HG03575 (cell line): ENCODE measurements at regions not wholly inside any gene's neighbourhood (a gene's known extent, or its start where the extent isn't known, plus 50 kb on each side); places are given as distances from the start of the nearest gene placed in this dataset.
"Not testable (repeated sequence)": the region's sequence is repeated elsewhere in the genome, so short reads cannot be mapped to it uniquely, and the experiment has no call there.

ENCODE experiments used
- ATAC-seq: cut with Tn5 transposase; IDR thresholded peaks from one replicate; pipeline ENCODE4 v1.9.1; 2021; ENCODE audit not compliant: unreplicated experiment, insufficient number of reproducible peaks, low FRiP score; ENCODE audit errors: extremely low read depth

DNA sequence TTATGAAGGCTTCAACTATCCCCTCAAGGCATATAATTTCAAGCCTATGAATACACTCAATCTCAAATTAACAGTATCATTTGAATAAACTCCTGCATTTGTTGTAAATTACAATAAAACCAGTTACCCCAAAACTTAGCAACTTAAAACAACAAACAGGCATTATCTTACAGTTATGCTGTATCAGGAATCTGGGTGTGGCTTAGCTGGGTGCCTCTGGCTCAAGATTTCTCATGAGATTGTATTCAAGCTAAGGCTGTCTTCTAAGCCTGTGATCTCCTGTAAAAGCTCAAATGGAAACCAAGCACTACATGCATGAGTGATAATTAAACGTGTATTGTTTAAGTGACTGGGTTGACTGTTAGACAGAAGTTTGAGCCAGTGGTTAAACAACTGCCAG, 341.0 kb upstream of the PHF14 start:
- ATAC-seq: no peak

DNA sequence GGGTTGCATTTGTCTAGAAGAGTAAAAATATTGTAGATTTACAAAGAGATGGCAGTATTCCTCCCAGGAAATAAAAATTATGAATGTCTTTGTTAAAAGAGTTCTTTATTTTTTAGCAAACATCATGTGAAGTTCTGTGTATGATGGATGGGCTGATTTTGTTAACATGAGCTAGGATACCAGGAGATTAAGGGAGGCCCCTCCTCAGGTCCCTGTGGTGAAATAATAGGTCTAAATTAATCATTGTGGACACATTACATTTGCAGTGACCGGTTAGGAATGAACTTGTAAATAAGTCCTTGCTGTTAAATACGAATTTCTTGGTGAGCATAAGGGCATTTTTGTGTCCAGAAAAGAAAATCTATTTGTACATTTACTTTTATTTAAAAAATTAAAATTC, 339.4 kb upstream of the PHF14 start:
- no peak for ATAC-seq

DNA sequence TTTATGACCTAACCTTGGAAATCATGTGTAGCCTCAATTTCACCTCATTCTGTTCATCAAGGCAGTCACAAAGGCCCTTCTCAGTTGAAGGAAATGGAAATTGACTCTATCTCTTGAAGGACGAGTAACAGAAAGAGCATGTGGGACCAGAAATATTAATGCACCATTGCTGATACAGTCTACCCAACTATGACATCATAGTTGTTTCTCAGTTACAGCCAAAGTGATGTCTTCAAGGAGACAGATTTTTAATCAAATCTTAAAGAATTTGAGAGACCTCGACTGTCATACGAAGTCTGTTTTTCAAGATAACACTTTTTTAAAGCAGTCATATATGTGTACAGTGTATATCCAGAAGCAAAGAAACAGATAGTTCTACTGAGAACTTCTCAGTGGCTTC, 335.7 kb upstream of the PHF14 start:
- ATAC-seq: no peak

DNA sequence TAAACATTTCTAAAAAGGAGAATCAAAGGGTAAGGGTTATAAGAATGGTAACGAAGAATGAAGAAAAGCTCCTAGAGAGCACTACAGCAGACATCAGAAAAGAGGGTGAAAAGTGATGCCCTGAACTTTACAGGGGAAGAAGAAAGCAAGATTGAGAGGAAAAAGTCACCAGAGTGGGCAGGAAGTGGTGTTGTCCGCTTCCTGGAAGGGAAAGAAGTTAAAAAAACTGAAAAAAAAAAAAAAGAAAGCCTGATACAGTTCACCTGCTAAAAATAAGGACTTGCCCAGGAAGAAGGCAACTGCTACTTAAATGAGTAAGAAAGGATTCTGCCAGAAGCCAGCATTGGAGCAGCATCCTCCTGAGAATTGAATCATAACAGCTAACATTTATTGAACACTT, 330.1 kb upstream of the PHF14 start:
- no peak for ATAC-seq

DNA sequence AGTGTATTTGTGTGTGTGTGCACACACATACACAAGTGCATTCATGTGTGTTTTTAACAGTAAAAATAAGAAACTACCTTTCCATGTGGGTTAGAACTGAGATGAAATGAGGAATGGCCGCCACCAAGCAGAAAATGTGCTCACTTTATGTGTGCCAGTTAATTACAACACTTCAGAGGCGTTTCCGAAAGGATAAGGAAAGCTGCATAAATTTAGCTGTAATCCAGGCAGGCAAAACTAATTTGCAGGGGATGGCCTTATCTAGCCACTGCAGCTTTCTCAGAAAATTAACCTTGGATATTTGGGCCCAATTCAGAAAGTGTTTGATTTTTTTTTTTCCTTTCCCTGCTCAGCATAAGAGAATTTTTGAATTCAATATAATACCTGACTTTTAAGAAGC, 328.8 kb upstream of the PHF14 start:
- ATAC-seq: no peak

DNA sequence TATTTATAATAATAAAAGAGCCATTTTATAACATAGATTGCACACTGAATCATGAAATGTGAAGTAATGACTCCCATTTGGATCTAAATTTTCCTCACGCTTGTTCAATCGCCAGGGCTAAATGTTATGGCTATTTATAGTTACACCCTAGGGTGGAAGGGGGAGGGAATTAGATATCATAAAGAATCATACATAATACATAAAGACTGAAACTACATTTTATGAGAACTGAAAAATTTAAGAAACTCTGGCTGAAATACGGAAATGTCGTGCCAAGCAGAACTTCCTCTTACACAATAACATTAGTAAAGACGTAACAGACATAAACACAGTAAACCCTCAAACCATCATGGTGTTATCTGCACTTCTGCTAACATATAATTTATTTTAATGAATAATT, 327.5 kb upstream of the PHF14 start:
- no peak for ATAC-seq

DNA sequence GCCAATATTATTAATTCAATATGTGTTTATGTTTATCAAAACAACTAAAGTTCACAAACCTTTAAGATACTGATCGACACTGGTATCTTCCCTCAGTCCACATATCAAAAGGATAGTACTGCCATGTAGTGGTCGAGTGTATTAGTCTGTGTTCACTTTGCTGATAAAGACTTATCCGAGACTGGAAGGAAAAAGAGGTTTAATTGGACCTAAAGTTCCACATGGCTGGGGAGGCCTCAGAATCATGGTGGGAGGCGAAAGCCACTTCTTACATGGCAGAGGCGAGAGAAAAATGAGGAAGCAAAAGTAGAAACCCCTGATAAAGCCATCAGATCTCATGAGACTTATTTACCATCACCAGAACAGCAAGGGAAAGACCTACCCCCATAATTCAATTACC, 325.4 kb upstream of the PHF14 start:
- ATAC-seq: no peak

DNA sequence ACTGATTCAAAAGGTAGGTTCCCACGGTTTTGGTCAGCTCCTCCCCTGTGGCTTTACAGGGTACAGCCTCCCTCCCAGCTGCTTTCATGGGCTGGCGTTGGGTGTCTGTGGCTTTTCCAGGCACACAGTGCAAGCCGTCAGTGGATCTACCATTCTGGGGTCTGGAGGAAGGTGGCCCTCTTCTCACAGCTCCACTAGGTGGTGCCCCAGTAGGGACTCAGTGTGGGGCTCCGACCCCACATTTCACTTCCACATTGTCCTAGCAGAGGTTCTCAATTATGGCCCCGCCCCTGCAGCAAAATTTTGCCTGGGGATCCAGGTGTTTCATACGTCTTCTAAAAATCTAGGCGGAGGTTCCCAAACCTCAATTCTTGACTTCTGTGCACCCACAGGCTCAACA, 324.6 kb upstream of the PHF14 start:
- ATAC-seq: not testable (repeated sequence)

DNA sequence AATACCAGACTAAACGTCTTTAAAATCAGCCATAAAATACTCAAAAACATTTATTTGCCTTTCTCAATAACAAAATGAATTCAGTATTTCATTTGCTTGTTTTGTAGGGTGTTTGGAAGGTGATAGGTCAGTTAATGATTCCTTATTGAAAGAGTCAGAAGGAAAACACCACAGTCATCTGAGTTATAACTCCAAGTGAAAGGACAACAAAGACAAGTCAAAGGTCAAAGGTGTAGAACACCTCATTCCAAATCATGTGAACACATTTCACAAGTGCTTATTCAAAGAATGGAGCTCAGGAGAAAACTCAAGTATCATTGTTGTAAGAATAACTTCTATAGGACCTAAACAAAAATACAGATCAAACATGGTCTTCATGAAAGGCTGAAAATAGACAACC, 318.6 kb upstream of the PHF14 start:
- ATAC-seq: no peak

DNA sequence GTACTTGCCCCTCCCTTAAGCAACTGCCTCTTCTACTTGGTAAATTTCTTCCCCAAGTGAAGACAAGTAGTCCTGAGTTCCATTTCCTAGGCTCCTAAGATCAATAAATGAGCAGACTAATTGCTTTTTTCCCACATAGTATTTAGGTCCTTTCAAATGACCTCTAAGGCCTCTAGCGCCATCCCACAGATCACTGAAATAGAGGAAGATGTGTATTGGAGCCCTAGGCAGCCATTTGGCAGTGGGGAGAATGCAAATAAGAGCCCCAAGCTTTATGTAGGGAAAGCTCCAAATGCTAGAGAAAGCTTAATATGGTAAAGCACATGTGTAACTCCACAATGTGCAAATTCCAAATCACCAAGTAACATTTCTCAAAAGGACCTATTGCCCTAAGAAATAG, 316.5 kb upstream of the PHF14 start:
- ATAC-seq: no peak

DNA sequence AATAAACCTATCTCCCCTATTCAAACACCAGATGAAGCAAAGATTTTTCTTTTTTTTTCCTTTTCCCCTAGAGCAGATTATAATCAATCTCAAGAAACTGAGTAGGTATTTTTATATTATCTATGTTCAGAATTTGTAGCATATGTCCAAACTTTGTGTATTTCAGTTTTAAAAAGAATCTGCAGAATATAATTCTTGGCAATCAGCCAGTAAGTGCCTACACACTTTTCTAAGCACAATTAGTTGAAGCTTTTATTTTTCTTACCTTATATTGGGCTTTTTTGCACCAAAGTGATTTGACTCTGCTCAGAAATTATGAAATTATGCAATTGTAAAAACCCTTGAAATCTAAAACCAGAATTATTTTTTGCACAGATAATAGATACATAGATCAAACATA, 315.8 kb upstream of the PHF14 start:
- no peak for ATAC-seq

DNA sequence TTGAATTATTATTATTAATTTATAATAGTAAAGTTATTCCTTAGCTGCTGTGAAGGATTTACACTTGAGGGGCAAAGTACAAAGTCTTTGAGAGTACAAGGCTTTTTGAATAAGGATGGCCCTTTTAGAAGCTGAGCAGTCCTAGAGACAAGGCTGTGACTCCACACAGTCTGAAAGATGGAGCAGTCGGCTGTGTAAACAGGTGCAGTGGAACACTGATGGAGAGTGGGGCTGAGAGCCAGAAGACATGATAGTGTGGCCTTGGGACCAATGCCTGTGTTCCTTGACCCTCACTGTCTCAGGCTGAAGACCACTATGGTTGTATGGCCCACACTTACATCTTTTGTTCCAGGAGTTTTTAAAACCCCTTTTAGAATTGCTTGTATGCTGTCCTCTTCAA, 311.2 kb upstream of the PHF14 start:
- ATAC-seq: no peak

DNA sequence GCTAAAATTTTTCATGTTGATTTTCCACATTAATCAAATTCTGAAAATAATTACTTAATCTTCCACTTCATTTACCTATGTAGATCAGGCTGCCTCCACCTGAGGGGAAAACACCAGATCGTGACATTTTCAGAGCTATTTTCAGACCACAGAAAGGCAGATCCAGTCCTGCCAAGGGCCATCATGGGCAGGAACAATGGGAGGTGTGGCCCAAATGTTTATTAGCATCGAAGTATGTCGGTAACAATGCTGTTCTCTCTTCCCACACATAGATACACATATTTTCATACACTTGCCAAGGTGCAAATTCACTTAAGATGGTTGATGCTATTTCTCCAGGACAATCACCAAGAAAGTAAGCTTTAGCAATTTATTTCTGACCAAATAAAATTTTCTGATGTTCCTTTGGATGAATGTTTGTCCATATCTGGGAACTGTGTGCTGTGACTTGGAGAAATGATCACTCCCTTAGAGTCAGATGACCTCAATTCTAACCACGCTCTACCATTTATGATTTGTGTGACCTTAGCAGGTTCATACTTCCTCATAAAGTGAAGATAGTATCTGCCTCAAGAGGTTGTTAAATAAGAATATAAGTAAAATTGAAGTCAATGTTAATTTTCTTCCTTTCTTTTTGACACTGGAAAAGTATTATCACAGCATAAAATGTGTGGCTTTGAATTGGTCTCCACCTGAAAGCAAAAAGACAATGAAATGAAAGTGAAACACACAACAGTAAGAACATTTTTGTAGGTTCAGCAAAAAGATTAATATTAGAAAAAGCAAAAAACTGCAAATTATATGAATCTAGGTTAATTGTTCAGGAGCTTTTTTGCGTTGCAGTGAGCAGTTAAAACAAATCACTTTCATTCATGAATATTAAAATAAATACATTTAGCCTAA, 310.4 kb upstream of the PHF14 start:
- ATAC-seq: no peak

DNA sequence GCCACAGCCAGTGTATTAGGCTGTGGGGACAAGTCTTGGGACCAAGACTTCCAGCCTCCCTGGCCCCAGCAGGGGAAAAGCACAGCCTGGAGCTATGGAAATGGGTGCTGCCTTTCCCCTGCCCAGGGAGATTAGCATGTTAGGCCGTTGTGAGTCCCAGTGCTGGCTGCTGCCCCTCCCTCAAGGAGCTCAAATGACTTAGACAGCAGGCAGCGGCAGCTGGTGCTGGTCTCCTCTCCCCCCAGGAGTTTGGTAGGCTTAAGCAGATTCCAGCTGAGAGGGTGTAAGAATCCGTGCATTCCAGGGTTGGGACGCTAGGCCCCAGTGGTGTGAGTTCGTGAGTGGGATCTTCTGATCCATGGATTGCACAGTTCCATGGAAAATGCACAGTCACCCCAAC, 301.5 kb upstream of the PHF14 start:
- ATAC-seq: no peak

DNA sequence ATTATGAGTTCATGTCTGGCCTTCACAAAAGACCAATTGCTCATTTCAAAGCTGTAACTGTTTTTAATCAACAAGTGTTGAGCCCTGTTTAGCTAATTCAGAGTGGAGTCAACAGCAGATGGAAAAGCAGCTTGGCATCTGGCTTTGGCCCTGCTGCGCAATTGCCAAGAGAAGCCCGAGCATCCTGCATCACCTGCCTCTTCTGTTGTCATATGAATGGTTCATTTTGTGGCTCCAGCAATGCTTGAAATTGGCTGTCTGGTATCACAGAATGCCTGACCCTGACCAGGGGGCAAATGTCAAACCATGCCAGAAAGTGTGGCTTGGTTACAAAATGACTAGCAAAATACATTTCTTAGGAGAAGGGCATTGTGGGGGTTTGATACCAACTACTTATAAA, 296.5 kb upstream of the PHF14 start:
- ATAC-seq: no peak

DNA sequence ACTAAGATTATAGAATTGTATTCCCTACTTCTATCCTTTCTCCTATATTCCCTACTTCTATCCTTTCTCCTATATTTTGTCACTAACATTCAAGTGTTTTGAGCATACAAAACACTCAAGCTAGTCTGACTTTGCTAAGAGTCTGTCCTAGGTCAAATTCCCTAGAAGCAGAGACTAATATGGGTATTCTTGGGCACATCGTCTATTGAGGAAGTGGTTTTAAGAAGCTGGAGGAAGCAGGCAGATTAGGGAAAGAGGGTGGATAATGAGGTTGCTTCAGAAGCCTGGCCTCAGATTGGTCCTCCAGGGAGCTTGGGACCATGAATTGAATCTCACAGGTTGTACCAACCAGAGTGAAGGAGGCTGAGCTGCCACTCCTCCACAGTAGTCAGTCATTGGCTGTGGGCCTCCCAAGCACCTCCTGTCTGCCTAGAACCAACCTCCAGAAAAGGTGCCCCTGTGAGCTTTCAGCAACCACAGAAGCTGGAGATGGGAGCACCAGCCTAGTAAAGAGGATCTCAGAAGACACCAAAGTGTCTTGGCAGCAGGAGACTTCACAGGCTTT, 295.9 kb upstream of the PHF14 start:
- no peak for ATAC-seq

DNA sequence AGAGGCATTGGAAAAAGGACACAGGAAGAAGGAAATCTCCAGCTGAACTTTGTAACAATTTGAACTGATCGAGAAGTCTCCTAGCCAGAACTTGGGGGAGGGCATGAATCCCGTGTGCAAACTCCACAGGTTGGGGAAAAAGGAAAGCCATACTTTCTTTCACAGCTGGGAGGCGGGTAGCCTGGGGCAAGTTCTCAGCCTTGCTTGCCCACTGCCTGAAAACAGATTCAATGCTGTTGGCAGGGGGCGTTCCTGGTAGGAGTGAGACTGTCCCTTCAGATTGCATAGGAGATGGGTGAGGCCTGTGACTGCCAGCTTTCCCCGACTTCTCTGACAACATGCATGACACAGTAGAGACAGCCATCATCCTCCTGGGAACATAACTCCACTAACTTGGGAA, 289.1 kb upstream of the PHF14 start:
- no peak for ATAC-seq

DNA sequence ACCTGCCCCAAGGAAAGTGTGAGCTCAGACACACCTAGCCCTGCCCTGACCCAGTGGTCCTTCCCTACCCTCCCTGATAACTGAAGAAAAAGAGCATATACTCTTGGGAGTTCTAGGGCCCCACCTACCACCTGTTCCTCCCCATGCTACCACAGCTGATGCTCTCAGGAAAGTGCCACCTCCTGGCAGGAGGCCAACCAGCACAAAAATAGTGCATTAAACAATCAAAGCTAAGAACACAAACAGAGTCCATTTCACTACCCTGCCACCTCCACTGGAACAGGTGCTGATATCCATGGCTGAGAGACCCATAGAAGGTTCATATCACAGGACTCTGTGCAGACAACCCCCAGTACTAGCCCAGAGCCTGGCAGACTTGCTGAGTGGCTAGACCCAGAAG, 288.6 kb upstream of the PHF14 start:
- ATAC-seq: no peak

DNA sequence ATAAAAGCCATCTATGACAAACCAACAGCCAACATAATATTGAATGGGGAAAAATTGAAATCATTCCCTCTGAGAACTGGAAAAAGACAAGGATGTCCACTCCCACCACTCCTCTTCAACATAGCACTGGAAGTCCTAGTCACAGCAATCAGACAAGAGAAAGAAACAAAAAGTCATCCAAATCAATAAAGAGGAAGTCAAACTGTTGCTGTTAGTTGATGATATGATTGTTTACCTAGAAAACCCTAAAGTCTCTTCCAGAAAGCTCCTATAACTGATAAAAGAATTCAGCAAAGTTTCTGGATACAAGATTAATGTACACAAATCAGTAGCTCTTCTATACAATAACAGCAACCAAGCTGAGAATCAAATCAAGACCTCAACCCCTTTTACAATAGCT, 285.1 kb upstream of the PHF14 start:
- no peak for ATAC-seq

DNA sequence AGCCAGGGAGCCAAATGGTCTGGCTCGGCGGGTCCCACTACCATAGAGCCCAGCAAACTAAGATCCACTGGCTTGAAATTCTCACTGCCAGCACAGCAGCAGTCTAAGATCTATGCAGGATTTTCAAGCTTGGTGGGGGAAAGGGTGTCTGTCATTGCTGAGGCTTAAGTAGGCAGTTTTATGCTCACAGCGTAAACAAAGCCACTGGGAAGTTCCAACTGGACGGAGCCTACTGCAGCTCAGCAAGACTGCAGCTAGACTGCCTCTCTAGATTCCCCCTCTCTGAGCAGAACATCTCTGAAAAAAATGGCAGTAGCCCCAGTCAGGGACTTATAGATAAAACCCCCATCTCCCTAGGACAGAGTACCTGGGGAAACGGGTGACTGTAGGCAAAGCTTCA, 277.6 kb upstream of the PHF14 start:
- no peak for ATAC-seq

DNA sequence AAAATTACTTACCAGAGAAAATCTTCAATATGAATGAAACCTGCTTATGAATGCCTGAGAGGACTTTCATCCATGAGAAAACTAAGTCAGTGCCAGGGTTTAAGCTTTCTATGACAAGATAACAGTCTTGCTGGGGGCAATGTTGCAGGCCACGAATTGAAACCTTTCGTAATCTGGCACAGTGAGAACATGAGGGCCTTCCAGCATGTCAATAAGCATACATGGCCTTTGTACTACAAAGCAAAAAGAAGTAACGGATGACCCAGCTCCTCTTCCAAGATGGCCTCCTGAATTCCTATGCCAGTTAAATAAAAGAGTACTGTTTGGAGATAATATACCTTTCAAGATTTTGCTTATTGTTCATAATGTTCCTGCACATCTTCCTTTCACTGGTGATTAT, 270.6 kb upstream of the PHF14 start:
- ATAC-seq: no peak
